ENCODE measurements at regions not wholly inside any gene's neighbourhood (a gene's known extent, or its start where the extent isn't known, plus 50 kb on each side); places are given as distances from the start of the nearest gene placed in this dataset.

DNA sequence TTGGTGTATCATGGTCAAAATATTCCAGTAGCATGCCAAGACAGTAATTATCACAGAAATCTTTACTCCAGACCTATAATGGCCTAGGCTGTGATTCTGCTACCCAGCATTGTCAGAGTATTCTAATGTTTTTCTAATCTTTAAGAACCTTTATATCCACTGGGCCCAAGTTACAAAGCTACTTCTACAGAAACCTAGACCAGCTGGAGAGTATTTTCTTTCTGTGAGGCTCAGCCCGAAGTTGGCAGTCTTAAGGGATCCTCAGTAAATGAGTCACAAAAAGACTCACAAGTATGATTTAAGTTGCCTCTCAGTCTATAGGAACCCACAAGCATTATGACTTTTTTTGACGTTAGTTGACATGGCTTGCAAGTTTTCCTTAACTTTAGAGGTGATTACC, 638.5 kb upstream of the FAM241A start:
- H3K27ac ChIP-seq = no peak overlapping the region
- TF ChIP-seq, protein P1, sequence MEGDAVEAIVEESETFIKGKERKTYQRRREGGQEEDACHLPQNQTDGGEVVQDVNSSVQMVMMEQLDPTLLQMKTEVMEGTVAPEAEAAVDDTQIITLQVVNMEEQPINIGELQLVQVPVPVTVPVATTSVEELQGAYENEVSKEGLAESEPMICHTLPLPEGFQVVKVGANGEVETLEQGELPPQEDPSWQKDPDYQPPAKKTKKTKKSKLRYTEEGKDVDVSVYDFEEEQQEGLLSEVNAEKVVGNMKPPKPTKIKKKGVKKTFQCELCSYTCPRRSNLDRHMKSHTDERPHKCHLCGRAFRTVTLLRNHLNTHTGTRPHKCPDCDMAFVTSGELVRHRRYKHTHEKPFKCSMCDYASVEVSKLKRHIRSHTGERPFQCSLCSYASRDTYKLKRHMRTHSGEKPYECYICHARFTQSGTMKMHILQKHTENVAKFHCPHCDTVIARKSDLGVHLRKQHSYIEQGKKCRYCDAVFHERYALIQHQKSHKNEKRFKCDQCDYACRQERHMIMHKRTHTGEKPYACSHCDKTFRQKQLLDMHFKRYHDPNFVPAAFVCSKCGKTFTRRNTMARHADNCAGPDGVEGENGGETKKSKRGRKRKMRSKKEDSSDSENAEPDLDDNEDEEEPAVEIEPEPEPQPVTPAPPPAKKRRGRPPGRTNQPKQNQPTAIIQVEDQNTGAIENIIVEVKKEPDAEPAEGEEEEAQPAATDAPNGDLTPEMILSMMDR (IDR thresholded peaks at IDR 0.05) = no peak
- no peak for TF ChIP-seq ZFX (IDR thresholded peaks at IDR 0.05; ENCODE audit: borderline replicate concordance)

DNA sequence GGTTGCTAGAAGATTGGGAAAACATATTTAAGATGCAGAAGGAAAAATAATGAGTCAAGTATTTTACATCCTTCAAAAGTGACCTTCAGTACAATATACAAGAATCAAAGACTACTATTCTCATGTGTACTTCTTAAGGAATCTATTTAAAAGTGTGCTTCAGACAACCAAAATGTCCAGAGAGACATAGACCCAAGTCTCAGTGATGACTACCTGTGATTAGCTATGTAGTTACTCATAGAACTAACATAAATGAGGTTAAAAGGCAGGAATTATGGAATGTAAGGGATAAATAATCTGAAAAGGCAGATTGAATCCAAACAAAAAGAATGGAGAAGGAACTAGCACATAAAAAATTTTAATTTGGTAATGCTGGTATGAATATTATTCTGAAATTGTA, 634.7 kb upstream of the FAM241A start:
- no peak overlapping the region for H3K27ac ChIP-seq
- TF ChIP-seq, protein P1 (IDR thresholded peaks at IDR 0.05) = no peak
- TF ChIP-seq ZFX (IDR thresholded peaks at IDR 0.05; ENCODE audit: borderline replicate concordance) = no peak

DNA sequence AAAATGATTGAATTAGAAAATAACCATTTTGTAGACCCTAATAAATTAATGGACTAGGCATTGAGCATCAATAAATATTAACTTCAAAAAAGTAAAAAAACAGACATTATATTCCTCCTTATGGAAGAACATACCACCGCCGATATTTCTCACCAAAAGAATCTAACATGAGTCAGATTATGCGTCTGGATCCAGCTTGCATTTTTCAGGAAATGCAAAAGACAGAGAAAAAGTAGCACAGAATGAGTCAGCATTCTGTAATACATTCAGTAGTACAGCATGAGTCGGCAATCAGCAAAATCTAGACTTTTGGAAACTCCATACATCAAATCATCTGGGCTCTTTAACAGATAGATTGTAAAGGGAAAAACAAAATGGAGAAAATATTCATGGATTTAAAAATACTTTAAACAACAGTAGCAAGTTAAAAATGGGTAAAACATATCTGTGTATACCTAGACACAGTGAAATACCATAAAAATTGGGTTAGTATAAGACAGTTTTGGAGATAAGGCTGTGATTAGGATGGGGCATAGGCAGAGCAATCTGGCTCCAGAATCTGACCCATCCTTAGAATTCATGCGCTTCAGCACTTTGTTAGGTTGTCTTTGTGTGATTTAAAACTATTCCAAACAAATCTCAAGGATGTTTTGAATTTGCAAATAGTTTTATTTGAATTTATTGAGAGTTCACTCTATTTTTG, 633.0 kb upstream of the FAM241A start:
- TF ChIP-seq ZFX (IDR thresholded peaks at IDR 0.05; ENCODE audit: borderline replicate concordance) = no peak
- TF ChIP-seq, protein P1 (IDR thresholded peaks at IDR 0.05) = no peak
- no peak overlapping the region for H3K27ac ChIP-seq

DNA sequence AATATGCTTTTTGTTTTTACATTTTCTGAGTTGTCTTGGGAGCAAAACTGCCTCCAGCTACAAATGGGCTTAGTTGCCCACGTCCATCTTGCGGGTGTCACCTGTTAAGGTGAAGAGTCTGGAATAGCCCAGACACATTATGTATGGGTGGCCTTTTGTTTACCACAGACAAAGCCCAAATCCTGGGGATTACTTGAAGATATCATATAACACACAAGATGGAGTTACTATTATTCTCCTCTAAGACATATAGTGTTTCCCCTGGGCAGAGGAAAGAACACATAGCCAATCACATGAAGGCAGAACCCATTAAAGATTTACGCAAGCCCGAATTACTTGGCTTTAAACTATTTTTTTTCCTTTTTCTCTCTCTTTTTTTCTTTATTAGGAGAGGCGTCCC, 625.6 kb upstream of the FAM241A start:
- H3K27ac ChIP-seq = no peak overlapping the region
- no peak for TF ChIP-seq ZFX (IDR thresholded peaks at IDR 0.05; ENCODE audit: borderline replicate concordance)
- TF ChIP-seq, protein P1 (IDR thresholded peaks at IDR 0.05) = no peak

DNA sequence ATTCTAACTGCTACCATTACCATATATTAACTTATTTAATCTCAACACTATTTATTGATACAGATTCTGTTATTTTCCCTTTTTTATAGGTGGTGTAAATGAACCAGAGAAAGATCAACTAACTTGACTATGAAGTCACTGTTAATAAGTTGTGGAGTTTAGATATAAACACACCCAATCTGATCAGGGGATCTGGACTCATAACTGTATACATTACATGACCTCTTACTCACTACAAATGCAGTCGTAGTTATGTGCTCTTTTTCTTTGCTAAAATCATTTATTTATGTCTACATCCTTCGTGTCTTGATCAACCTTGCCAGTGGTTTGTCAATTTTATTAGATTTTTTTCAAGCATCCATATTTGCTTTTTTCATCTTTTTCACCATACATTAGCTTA, 614.8 kb upstream of the FAM241A start:
- TF ChIP-seq ZFX (IDR thresholded peaks at IDR 0.05; ENCODE audit: borderline replicate concordance) = no peak
- TF ChIP-seq, protein P1 (IDR thresholded peaks at IDR 0.05) = no peak
- H3K27ac ChIP-seq = no peak overlapping the region

DNA sequence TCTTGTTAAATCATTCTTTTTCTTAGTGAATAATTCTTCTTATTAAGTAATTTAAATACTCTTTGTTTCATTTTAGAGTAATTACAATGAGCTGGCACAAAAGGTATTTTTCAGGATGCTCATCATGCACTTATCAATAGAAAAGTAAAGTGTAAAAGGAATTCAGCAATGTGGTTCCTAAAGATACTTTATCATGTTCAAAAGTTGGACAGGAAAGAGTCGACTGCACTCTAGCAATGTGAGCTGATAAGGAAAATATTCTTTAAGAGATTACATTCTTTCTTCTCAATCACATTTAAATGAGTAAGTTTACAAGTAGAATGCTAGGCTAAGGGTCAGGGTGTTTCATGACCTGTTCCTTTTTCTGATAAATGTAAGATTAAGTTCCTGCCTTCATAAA, 609.5 kb upstream of the FAM241A start:
- TF ChIP-seq, protein P1 (IDR thresholded peaks at IDR 0.05) = no peak
- no peak for TF ChIP-seq ZFX (IDR thresholded peaks at IDR 0.05; ENCODE audit: borderline replicate concordance)

DNA sequence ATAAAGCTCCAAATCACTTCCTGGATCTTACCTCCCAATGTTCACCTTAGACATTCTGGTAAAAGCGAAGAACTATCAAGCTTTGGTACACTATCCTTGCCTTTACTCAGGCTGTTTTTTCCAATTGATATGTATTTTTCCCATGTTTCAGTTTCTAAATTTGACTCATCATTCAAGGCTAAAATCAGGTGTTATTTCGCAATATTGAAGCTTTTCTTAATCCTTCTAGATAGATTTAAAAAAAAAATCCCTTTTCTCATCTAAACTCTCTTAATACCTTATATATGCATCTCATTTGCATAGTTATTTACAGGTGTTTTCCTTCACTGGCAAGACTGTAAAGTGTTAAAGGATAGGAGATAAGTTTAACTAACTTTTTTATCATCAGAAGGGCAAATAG, 608.1 kb upstream of the FAM241A start:
- TF ChIP-seq, protein P1 (IDR thresholded peaks at IDR 0.05) = no peak
- no peak for TF ChIP-seq ZFX (IDR thresholded peaks at IDR 0.05; ENCODE audit: borderline replicate concordance)
- no peak overlapping the region for H3K27ac ChIP-seq

More for the DNA sequence above, 609.5 kb upstream of the FAM241A start:
- H3K27ac ChIP-seq = no peak overlapping the region
